ENCODE measurements at regions not wholly inside any gene's neighbourhood (a gene's known extent, or its start where the extent isn't known, plus 50 kb on each side); places are given as distances from the start of the nearest gene placed in this dataset.
"Not testable (repeated sequence)": the region's sequence is repeated elsewhere in the genome, so short reads cannot be mapped to it uniquely, and the experiment has no call there.

GRCh38 chr20:30811885-30812671 lies 445.4 kb upstream of the DEFB115 start:
- DNase-seq = peak in 2 of 3 experiments; percentile 57 to 83

DNA sequence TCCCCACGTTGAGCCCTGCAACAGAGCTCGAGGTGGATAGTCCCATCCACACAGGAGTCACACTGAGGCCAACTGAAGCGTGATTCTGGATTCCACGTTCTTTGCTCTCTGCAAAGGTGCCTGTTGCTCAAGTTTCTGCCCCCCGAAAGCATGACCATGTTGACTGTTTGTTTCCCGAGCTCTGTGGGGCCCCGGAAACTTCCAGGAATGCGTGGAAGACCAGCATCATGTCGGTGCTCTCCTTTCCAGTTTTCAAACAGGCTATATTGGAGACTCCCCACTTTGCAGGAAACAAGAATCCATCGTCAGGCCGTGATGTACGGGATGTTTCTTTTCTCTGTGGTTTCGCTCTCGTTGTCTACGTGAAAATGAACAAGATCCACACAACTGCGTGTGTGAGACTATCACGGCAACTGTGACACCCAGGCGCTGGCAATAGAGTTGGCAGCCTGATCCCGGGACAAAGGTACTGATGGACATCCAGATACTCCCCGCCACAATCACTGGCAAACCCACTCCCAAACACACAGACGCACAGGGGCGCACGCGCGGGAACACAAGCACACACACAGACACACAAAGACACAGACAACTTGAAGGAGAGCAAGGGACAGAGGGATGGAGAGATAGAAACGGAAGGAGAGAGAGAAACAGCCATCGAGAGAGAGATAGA lies 444.6 kb upstream of the DEFB115 start:
- no peak for DNase-seq

DNA sequence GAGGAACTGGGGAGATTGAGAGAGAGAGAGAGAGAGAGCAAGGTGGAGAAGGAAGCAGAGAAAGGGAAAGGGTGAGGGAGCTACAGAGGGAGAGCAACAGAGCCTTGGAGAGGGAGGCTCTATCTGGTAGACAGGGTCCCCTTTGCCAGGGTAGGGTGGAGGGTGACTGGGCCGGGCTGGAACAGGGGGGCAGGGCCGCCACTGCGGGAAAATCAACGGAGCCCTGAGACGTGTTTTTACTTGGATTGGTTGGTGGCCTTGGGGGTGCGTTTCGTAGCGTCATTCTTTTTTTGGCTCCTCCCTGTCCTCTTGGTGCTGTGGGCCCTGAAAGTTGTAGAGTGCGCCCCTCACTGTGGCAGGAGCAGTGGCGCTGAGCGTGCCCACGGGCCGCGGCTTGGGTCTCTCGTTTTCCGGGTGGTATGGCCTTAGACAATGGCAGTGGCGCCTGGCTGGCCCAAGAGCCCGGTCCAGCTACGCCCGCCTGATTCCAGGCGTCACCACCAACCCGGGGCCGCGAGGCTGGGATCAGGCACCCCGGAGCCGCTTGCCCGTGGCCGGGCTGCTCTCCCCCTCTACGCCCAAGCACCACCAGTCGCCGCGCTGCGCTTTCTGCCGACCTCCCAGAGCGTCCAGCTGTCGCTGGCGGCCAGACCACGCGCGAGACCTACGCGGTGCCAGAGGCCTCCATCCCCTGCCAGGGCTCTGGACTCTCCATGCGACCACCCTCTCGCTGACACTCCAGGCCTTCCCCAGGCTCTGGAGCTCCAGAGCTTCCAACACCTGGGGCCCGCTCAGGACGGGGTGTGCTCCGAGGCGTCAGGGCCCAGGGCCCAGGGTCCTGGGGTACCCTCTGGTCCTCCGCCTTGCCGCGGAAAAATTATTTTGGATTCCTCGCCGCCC lies 443.8 kb upstream of the DEFB115 start:
- not testable (repeated sequence) for DNase-seq

- not testable (repeated sequence) for DNase-seq
These were observed 443.2 kb upstream of the DEFB115 start for GRCh38 chr20:30814312-30814639.

GRCh38 chr20:30815027-30815576 lies 442.4 kb upstream of the DEFB115 start:
- DNase-seq = not testable (repeated sequence)

- no peak for DNase-seq
These were observed 441.8 kb upstream of the DEFB115 start for GRCh38 chr20:30815577-30816181.

GRCh38 chr20:30816182-30816645 lies 441.2 kb upstream of the DEFB115 start:
- no peak for DNase-seq

GRCh38 chr20:30821615-30822014 lies 435.8 kb upstream of the DEFB115 start:
- not testable (repeated sequence) for DNase-seq

DNA sequence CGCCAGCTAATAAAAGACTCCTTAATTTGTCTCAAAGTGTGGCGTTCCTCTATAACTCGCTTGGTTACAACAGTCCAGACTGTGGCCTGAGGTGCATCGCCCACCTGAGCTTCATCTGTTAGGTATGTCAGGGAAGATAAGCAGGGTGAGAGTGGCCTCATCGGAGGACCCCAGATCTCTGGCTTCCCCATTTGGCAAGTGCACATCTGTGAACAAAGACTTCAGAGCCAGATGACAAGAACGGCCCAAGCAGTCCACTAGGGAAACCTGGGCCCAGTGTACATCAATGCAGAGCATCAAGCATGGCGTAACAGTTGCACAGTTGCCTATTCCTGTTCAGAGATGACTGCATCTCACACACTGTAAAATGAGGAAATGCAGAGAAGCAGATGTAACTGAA lies 432.8 kb upstream of the DEFB115 start:
- not testable (repeated sequence) for DNase-seq

GRCh38 chr20:30845923-30846322 lies 411.5 kb upstream of the DEFB115 start:
- DNase-seq = not testable (repeated sequence)

DNA sequence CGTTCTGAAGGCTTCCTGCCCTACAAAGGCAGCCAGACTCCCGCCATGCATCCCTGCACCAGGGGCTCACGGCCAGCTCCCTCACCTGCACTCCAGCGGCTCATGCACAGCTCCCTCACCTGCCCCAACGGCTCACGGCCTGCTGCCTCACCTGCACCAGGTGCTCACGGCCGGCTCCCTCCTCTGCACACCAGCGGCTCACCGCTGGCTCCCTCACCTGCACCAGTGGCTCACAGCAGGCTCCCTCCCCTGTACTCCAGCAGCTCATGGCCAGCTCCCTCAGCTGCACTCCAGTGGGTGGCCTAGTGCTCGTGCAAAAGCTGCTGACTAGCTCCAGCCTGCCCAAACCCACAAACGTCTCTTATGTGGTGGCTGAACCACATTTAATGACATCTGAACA lies 389.2 kb upstream of the DEFB115 start:
- not testable (repeated sequence) for DNase-seq

DNA sequence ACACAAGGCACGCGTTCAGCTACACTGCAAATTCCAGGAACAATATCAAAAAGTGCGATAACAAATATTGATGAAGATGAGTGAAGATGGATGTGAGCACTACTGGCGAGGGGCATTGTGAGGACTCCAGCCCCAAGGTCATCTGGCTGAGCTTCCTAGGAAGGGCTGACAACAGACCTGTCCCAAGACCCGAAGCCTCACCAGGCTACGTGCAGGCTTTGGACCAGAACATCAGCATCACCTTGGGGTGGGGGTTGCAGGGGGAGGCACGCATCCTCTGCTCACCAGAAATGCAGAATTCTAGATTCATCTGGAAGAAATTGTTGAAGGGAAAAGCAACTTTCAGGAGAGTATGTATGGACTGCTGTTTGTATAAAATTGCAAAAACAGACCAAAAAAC lies 386.3 kb upstream of the DEFB115 start:
- DNase-seq = not testable (repeated sequence)

GRCh38 chr20:30872252-30872651 lies 385.2 kb upstream of the DEFB115 start:
- DNase-seq = not testable (repeated sequence)

GRCh38 chr20:30875868-30876267 lies 381.6 kb upstream of the DEFB115 start:
- DNase-seq = not testable (repeated sequence)

DNA sequence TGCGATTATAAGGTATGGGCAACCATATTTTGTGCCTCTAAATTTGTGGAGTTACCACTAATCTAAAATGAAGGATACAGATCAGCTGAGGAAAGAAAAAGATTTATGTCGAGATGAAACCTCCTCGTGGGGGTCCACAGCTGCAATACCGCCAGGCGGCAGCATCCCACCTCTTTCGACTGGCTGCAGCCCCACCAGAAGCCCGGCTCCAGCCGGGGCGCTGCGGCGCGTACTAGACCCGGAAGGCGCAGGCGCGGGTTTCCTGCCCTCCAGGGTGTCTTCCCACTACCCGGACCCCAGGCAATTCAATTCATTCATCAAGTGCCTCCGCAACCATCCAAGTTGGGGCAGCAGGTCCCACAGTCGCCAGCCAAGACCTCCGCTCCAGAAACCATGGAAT lies 366.1 kb upstream of the DEFB115 start:
- DNase-seq = not testable (repeated sequence)

DNA sequence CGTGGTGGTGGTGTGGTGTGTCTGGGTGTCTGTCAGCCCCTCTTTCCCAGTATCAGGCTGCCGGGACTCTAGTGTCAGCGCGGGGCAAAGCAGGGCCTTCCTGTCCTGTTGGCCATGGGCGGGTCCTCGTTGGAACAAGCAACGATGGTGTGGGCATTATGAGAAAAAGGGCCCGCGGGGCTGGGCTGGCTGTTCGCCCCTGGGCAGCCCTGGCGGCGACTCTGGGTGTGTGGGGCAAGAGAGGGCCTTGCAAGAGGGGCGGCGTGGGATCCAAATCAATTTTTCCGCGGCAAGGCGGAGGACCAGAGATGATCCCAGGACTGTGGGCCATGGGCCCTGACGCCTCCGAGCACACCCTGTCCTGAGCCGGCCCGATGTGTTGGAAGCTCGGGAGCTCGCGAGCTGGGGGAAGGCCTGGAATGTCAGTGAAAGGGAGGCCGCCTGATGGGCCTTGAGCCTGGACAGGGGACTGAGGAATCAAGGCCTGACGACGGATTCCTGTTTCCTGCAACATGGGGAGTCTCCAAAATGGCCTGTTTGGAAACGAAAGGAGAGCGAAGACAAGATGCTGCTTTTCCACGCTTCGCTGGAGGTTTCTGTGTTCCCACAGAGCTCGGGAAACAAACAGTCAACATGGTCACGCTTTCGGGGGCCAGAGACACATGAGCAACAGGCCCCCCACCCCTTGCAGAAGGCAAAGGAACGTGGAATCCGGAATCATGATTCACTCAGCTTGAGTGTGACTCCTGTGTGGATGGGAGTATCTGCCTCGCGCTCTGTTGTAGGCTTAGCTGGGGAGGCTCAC lies 364.7 kb upstream of the DEFB115 start:
- DNase-seq = no peak

GRCh38 chr20:30893346-30894314 lies 363.8 kb upstream of the DEFB115 start:
- DNase-seq = not testable (repeated sequence)

GRCh38 chr20:30894707-30895353 lies 362.6 kb upstream of the DEFB115 start:
- DNase-seq = not testable (repeated sequence)

DNA sequence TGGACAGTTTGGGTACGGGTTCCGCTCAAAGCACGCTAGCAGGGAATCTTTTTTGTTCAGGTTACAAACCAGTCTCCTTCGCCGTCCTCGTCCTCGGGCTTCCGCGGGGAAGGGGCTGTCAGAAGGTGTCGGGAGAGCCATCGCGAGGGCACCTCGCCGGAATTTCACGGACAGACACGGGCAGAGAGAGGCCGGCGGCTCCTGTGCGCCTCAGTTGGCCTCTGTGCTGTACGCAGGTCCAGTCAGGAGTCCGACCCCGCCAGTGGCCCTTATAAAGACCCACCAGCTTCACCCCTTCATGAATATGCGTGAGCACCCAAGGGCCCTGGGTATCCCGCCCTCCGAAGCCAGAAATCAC lies 362.1 kb upstream of the DEFB115 start:
- DNase-seq = not testable (repeated sequence)

Measured in NCI-H1417 (cell line).